HepG2 (cell line): ENCODE measurements at regions not wholly inside any gene's neighbourhood (a gene's known extent, or its start where the extent isn't known, plus 50 kb on each side); places are given as distances from the start of the nearest gene placed in this dataset.

Experiments used
- ARID3A ChIP-seq: IDR thresholded peaks from 2 replicates; pipeline ENCODE4 v1.6.1; 2012; ENCODE audit warnings: low read depth, low read length, improper control_type of control experiment
- ATF4 ChIP-seq, 2 experiments: fragments of 450-650 bp in 1 of 2; sonication (generic) in 1 of 2; formaldehyde crosslinking; IDR thresholded peaks; 2 replicates each; pipeline versions ENCODE4 v1.5.0 to v1.8.0; 2020 to 2022; ENCODE audit warnings: mild to moderate bottlenecking in 1 of 2, missing genetic modification reagents in 1 of 2
- CBFB ChIP-seq: sonication (generic); formaldehyde crosslinking; IDR thresholded peaks from 2 replicates; pipeline ENCODE4 v1.4.0; 2020; ENCODE audit warnings: missing genetic modification reagents
- CSRNP1 ChIP-seq: sonication (generic); formaldehyde crosslinking; IDR thresholded peaks from 2 replicates; pipeline ENCODE4 v1.8.1; 2023; ENCODE audit warnings: mild to moderate bottlenecking, missing genetic modification reagents
- DZIP1 ChIP-seq: sonication (generic); formaldehyde crosslinking; IDR thresholded peaks from 2 replicates; pipeline ENCODE4 v1.5.0; 2020; ENCODE audit warnings: mild to moderate bottlenecking, missing genetic modification reagents
- E2F2 ChIP-seq: sonication (generic); formaldehyde crosslinking; IDR thresholded peaks from 2 replicates; pipeline ENCODE4 v1.4.0; 2020; ENCODE audit warnings: missing genetic modification reagents, borderline replicate concordance
- ELF3 ChIP-seq: IDR thresholded peaks from 2 replicates; pipeline ENCODE4 v1.6.1; 2016; ENCODE audit warnings: missing genetic modification reagents, missing compliant biosample characterization
- GATA4 ChIP-seq: sonication (generic); IDR thresholded peaks from 2 replicates; pipeline ENCODE4 v1.6.1; 2016; ENCODE audit warnings: antibody characterized with exemption, low read depth, borderline replicate concordance
- HDAC2 ChIP-seq: sonication (generic); formaldehyde crosslinking; IDR thresholded peaks from 2 replicates; pipeline ENCODE4 v1.4.0; 2020; ENCODE audit warnings: missing genetic modification reagents
- IRX3 ChIP-seq: sonication (generic); formaldehyde crosslinking; IDR thresholded peaks from 2 replicates; pipeline ENCODE4 v1.8.1; 2023; ENCODE audit warnings: mild to moderate bottlenecking, low read depth, missing genetic modification reagents, borderline replicate concordance
- KDM5B ChIP-seq: sonication (generic); formaldehyde crosslinking; IDR thresholded peaks from 2 replicates; pipeline ENCODE4 v1.4.0; 2020; ENCODE audit warnings: missing genetic modification reagents, mild to moderate bottlenecking, borderline replicate concordance
- KMT2A ChIP-seq: sonication (generic); formaldehyde crosslinking; IDR thresholded peaks from 2 replicates; pipeline ENCODE4 v1.4.0; 2020; ENCODE audit warnings: missing genetic modification reagents
- NR2F2 ChIP-seq: IDR thresholded peaks from 2 replicates; pipeline ENCODE4 v1.6.1; 2012; ENCODE audit warnings: low read depth, inconsistent platforms, borderline replicate concordance
- NR2F6 ChIP-seq, 2 experiments: IDR thresholded peaks; 2 replicates each; pipeline ENCODE4 v1.6.1; 2016; ENCODE audit warnings: antibody characterized with exemption in 1 of 2, mild to moderate bottlenecking in 1 of 2
- PHB2 ChIP-seq: fragments of 450-650 bp; IDR thresholded peaks from 2 replicates; pipeline ENCODE4 v1.6.1; 2018; ENCODE audit not compliant: partially characterized antibody
- RFX1 ChIP-seq: fragments of 450-650 bp; IDR thresholded peaks from 2 replicates; pipeline ENCODE4 v1.6.1; 2017
- SATB2 ChIP-seq: sonication (generic); formaldehyde crosslinking; IDR thresholded peaks from 2 replicates; pipeline ENCODE4 v1.5.0; 2020; ENCODE audit warnings: missing genetic modification reagents
- SMARCE1 ChIP-seq: fragments of 450-650 bp; IDR thresholded peaks from 2 replicates; pipeline ENCODE4 v1.6.1; 2017; ENCODE audit warnings: borderline replicate concordance
- SMC3 ChIP-seq: IDR thresholded peaks from 2 replicates; pipeline ENCODE4 v1.6.1; 2011; ENCODE audit warnings: low read length, improper control_type of control experiment
- SP4 ChIP-seq: sonication (generic); formaldehyde crosslinking; IDR thresholded peaks from 2 replicates; pipeline ENCODE4 v1.8.1; 2023; ENCODE audit warnings: mild to moderate bottlenecking, missing genetic modification reagents
- ZNF383 ChIP-seq: sonication (generic); formaldehyde crosslinking; IDR thresholded peaks from 2 replicates; pipeline ENCODE4 v1.4.0; 2020; ENCODE audit warnings: missing genetic modification reagents, mild to moderate bottlenecking, borderline replicate concordance
- ZNF431 ChIP-seq: sonication (generic); formaldehyde crosslinking; IDR thresholded peaks from 2 replicates; pipeline ENCODE4 v1.9.0; 2022; ENCODE audit warnings: missing genetic modification reagents, low read depth, mild to moderate bottlenecking, borderline replicate concordance
- ZNF879 ChIP-seq: sonication (generic); formaldehyde crosslinking; IDR thresholded peaks from 2 replicates; pipeline ENCODE4 v1.8.1; 2023; ENCODE audit warnings: missing genetic modification reagents
- ZSCAN25 ChIP-seq: sonication (generic); formaldehyde crosslinking; IDR thresholded peaks from 2 replicates; pipeline ENCODE4 v1.8.0; 2022; ENCODE audit warnings: mild to moderate bottlenecking, missing genetic modification reagents
- ZSCAN30 ChIP-seq: sonication (generic); formaldehyde crosslinking; IDR thresholded peaks from 2 replicates; pipeline ENCODE4 v1.5.0; 2020; ENCODE audit warnings: mild to moderate bottlenecking, missing genetic modification reagents

- TF ChIP-seq ELF3 (CRISPR knock-in tag) = peak; percentile 97
- peak; percentile 87 for TF ChIP-seq NR2F6 (IDR thresholded peaks at IDR 0.05)
- TF ChIP-seq NR2F6 (CRISPR knock-in tag; IDR thresholded peaks at IDR 0.05) = peak; percentile 88
- TF ChIP-seq RFX1 = no peak
- TF ChIP-seq PHB2 = no peak
- no peak for TF ChIP-seq IRX3 (CRISPR knock-in tag)
- peak; percentile 27; the same call in 1 of the 2 replicates for TF ChIP-seq ZNF431 (CRISPR knock-in tag)
- TF ChIP-seq ATF4 (CRISPR knock-in tag; IDR thresholded peaks at IDR 0.05) = peak in 1 of 2 experiments; percentile 83; a peak in 2 of 4 replicates
- TF ChIP-seq SP4 (CRISPR knock-in tag) = no peak
- TF ChIP-seq CSRNP1 (CRISPR knock-in tag) = peak; percentile 45; the same call in 1 of the 2 replicates
- peak; percentile 91 for TF ChIP-seq ARID3A
- no peak for TF ChIP-seq ZSCAN25 (CRISPR knock-in tag)
- peak; percentile 99 for TF ChIP-seq HDAC2
- no peak for TF ChIP-seq ZNF879
- TF ChIP-seq GATA4 = peak; percentile 99
- TF ChIP-seq SATB2 (CRISPR knock-in tag) = 0 out of 2 replicates have a peak, but pooled peaks have one; percentile 41
- no peak for TF ChIP-seq DZIP1 (CRISPR knock-in tag)
- TF ChIP-seq ZSCAN30 (CRISPR knock-in tag) = no peak
- TF ChIP-seq SMARCE1 = 0 out of 2 replicates have a peak, but pooled peaks have one; percentile 66
- TF ChIP-seq NR2F2 = peak; percentile 94
- TF ChIP-seq KDM5B (CRISPR knock-in tag) = no peak
- TF ChIP-seq KMT2A = peak; percentile 47; the same call in 1 of the 2 replicates
- TF ChIP-seq E2F2 (CRISPR knock-in tag) = no peak
- TF ChIP-seq SMC3 = peak; percentile 19; the same call in 1 of the 2 replicates
- peak; percentile 89 for TF ChIP-seq CBFB
- TF ChIP-seq ZNF383 (CRISPR knock-in tag) = no peak
Observed at GRCh38 chr4:157994863-157995262, 178.0 kb downstream of the GASK1B start (continued).
